ENCODE measurements at regions not wholly inside any gene's neighbourhood (a gene's known extent, or its start where the extent isn't known, plus 50 kb on each side); places are given as distances from the start of the nearest gene placed in this dataset.
A peak's percentile ranks its signal among the peaks of the same experiment; 100 is the strongest.

DNA sequence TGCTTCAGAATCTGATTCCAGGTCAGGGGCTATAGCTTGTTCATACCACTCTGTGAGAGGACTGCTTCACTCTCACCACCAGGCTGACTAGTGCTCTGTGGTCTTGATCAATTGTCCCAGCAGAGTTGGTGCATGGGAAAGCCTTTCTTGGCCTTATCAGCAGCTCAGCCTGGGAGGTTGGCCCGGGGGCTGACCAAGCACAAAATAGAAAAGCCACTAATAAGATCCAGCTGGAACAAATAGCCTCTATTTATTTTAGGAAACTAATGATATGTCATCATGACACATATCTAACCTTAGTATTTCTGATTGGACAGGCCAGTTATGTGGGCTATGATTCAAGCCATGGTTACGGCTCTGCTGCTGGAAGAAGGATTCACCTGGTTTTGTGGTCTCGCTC is 134.2 kb downstream of the GDAP2 start (continued):
- TF ChIP-seq, protein P1, sequence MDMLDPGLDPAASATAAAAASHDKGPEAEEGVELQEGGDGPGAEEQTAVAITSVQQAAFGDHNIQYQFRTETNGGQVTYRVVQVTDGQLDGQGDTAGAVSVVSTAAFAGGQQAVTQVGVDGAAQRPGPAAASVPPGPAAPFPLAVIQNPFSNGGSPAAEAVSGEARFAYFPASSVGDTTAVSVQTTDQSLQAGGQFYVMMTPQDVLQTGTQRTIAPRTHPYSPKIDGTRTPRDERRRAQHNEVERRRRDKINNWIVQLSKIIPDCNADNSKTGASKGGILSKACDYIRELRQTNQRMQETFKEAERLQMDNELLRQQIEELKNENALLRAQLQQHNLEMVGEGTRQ (IDR thresholded peaks at IDR 0.05; ENCODE audit: borderline replicate concordance, low read depth, low read length) = no peak
- TF ChIP-seq TCF12 (IDR thresholded peaks at IDR 0.05) (peak; percentile 97), GABPA (IDR thresholded peaks at IDR 0.05; ENCODE audit: low read depth) (no peak)

DNA sequence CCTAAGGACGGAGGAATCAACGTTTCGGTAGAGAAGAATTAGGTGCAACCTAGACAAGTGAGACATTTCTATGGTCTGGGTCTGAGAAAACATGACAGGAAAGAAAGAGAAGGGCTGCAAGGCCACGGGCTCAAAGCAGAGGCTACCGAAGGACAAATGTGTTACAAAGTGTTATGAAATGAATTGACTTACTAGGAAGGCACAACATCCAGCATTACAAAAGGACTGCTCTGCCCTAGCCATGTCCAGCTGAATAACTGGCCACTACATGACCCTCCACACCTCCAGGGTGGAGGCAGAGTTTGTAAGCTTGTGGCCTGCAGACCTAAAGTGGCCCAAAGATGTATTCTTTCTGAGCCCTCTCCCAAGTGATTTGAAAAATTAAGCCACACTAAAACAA is 133.6 kb downstream of the GDAP2 start:
- Histone ChIP-seq H3K4me3 (ENCODE audit: low read depth in 2 of 2, low read length in 1 of 2) (no peak overlapping the region), H3K27ac (ENCODE audit: low read depth in 2 of 2, low read length in 1 of 2) (peak overlapping the region in 1 of 2 experiments; percentile 59; a peak in 2 of 4 replicates)
- CTCF ChIA-PET = interaction anchor here (0.9 kb wide), 1 partner anchor 100 kb away, joined by 3 read pairs; no protein-coding TSS in a partner anchor

More for the DNA sequence above, 133.6 kb downstream of the GDAP2 start:
- H3K36me3 ChIP-seq (replicated peaks in 1 of 2; ENCODE audit: control insufficient read depth in 1 of 2, insufficient read depth in 2 of 2, low read length in 1 of 2) = no peaks in the 10 kb centered on the region
- H3K4me1 ChIP-seq (ENCODE audit: control insufficient read depth in 1 of 2, insufficient read depth in 2 of 2, low read depth in 1 of 2, low read length in 1 of 2) = peaks cover 0 to 2% of the 10 kb centered on the region in 2 experiments; a peak in 1 of 4 replicates
- no peak for DNase-seq
- H3K9me3 ChIP-seq = no peaks in the 10 kb centered on the region
- TF ChIP-seq IRF3 (IDR thresholded peaks at IDR 0.05; ENCODE audit: low read depth, low read length) = no peak
- TF ChIP-seq POLR2AphosphoS5 (IDR thresholded peaks at IDR 0.05; ENCODE audit: low read depth, low read length) = no peak
- TF ChIP-seq FOXJ3 (CRISPR knock-in tag; IDR thresholded peaks at IDR 0.05) = no peak
- TF ChIP-seq RFX5 (IDR thresholded peaks at IDR 0.05; ENCODE audit: low read length) = no peak
- no peak for TF ChIP-seq CHD2 (IDR thresholded peaks at IDR 0.05; ENCODE audit: low read length, partially characterized antibody)
- TF ChIP-seq YY1 (IDR thresholded peaks at IDR 0.05; ENCODE audit: low read depth) = no peak
- TF ChIP-seq TCF12 (IDR thresholded peaks at IDR 0.05) = no peak
- TF ChIP-seq MXI1 (IDR thresholded peaks at IDR 0.05; ENCODE audit: low read depth, low read length) = no peak
- TF ChIP-seq JUND (IDR thresholded peaks at IDR 0.05) = no peak
- TF ChIP-seq PBX3 (IDR thresholded peaks at IDR 0.05) = no peak
- TF ChIP-seq EP300 (IDR thresholded peaks at IDR 0.05; ENCODE audit: borderline replicate concordance in 1 of 2, low read depth in 1 of 2, low read length in 1 of 2) = no peak
- no peak for TF ChIP-seq EZH2phosphoT487 (IDR thresholded peaks at IDR 0.05; ENCODE audit: borderline replicate concordance, low read depth)
- no peak for TF ChIP-seq FOSL2 (IDR thresholded peaks at IDR 0.05; ENCODE audit: borderline replicate concordance, low read depth)
- TF ChIP-seq, protein P1 (IDR thresholded peaks at IDR 0.05; ENCODE audit: borderline replicate concordance, low read depth, low read length) = no peak
- H3K4me2 ChIP-seq = no peak overlapping the region
- H3K9ac ChIP-seq = no peak overlapping the region
- POLR2A ChIA-PET = no interaction called here
- H3K79me2 ChIP-seq (ENCODE audit: insufficient read depth) = no peaks in the 10 kb centered on the region
- H3F3A ChIP-seq (replicated peaks; ENCODE audit: insufficient read depth) = peaks cover 6% of the 10 kb centered on the region
- H4K20me1 ChIP-seq (ENCODE audit: insufficient read depth) = no peaks in the 10 kb centered on the region
- no peaks in the 10 kb centered on the region for H3K27me3 ChIP-seq (ENCODE audit: insufficient read depth)
- H3K9me2 ChIP-seq = no peaks in the 10 kb centered on the region
- 91% methylated on average over 5 of the region's 5 CpGs for WGBS (ENCODE audit: low lambda C conversion rate)
- no peak overlapping the region for H2AFZ ChIP-seq (ENCODE audit: low read depth)

Data from SK-N-SH (cell line).